ENCODE measurements at regions not wholly inside any gene's neighbourhood (a gene's known extent, or its start where the extent isn't known, plus 50 kb on each side); places are given as distances from the start of the nearest gene placed in this dataset.

GRCh38 chr15:26069231-26069641, 206.1 kb upstream of the ATP10A start:
- no peaks in the 10 kb centered on the region for H3K36me3 ChIP-seq (ENCODE audit: control insufficient read depth in 1 of 2, insufficient read depth in 2 of 2, low read length in 2 of 2)
- no peaks in the 10 kb centered on the region for H3K27me3 ChIP-seq (ENCODE audit: insufficient read depth, low read length)
- H3K4me2 ChIP-seq (ENCODE audit: low read length) = no peak overlapping the region
- CTCF ChIA-PET = no interaction called here
- intact Hi-C loops (cut with micrococcal nuclease) = no loop called here
- RAD21 ChIA-PET (ENCODE audit: low non-redundant PET in 1 of 2, low total read pairs in 2 of 2, uncharacterized antibody in 2 of 2, unreplicated experiment in 2 of 2) = no interaction called here
- no TSS peak for BruUV-seq (replicated peaks)
- H3K4me3 ChIP-seq (replicated peaks in 1 of 2; ENCODE audit: low read depth in 1 of 2, low read length in 2 of 2) = no peak overlapping the region
- POLR2A ChIA-PET = no interaction called here
- DNase-seq (ENCODE audit: low read depth, low spot score) (no peak), ATAC-seq (no peak)
- peaks cover 21 to 28% of the 10 kb centered on the region in 2 experiments; a peak in 2 of 4 replicates for H3K9me3 ChIP-seq (ENCODE audit: control insufficient read depth in 1 of 2, insufficient read depth in 1 of 2, low read depth in 1 of 2, low read length in 2 of 2)
- no peaks in the 10 kb centered on the region for H3K4me1 ChIP-seq (ENCODE audit: control insufficient read depth in 1 of 2, insufficient read depth in 2 of 2, low read length in 2 of 2)
- H3K9ac ChIP-seq (ENCODE audit: low read length) = no peak overlapping the region
- TF ChIP-seq RAD21 (IDR thresholded peaks at IDR 0.05; ENCODE audit: low read depth) = no peak
- no peak for TF ChIP-seq CEBPB (IDR thresholded peaks at IDR 0.05; ENCODE audit: low read depth)
- no peak for TF ChIP-seq CBX3 (IDR thresholded peaks at IDR 0.05; ENCODE audit: low read depth)
- no peak for TF ChIP-seq YY1 (IDR thresholded peaks at IDR 0.05; ENCODE audit: extremely low read depth, insufficient replicate concordance, low read depth, low read length)
- no peak for TF ChIP-seq TCF7L2 (IDR thresholded peaks at IDR 0.05; ENCODE audit: borderline replicate concordance, extremely low read depth, insufficient read depth, insufficient read length)
- TF ChIP-seq FOSL1 (IDR thresholded peaks at IDR 0.05; ENCODE audit: low read depth) = no peak
- TF ChIP-seq ELF1 (IDR thresholded peaks at IDR 0.05; ENCODE audit: borderline replicate concordance, low read depth) = no peak
- no peak for TF ChIP-seq JUND (IDR thresholded peaks at IDR 0.05)
- no peak for TF ChIP-seq ATF3 (IDR thresholded peaks at IDR 0.05)
- TF ChIP-seq SRF (IDR thresholded peaks at IDR 0.05; ENCODE audit: low read depth) = no peak
- TF ChIP-seq POLR2A (IDR thresholded peaks at IDR 0.05; ENCODE audit: borderline replicate concordance, extremely low read depth, insufficient read depth, insufficient read length) = no peak
- TF ChIP-seq ZNF274 (IDR thresholded peaks at IDR 0.05; ENCODE audit: low read depth, low read length) = no peak
- TF ChIP-seq, protein P1, sequence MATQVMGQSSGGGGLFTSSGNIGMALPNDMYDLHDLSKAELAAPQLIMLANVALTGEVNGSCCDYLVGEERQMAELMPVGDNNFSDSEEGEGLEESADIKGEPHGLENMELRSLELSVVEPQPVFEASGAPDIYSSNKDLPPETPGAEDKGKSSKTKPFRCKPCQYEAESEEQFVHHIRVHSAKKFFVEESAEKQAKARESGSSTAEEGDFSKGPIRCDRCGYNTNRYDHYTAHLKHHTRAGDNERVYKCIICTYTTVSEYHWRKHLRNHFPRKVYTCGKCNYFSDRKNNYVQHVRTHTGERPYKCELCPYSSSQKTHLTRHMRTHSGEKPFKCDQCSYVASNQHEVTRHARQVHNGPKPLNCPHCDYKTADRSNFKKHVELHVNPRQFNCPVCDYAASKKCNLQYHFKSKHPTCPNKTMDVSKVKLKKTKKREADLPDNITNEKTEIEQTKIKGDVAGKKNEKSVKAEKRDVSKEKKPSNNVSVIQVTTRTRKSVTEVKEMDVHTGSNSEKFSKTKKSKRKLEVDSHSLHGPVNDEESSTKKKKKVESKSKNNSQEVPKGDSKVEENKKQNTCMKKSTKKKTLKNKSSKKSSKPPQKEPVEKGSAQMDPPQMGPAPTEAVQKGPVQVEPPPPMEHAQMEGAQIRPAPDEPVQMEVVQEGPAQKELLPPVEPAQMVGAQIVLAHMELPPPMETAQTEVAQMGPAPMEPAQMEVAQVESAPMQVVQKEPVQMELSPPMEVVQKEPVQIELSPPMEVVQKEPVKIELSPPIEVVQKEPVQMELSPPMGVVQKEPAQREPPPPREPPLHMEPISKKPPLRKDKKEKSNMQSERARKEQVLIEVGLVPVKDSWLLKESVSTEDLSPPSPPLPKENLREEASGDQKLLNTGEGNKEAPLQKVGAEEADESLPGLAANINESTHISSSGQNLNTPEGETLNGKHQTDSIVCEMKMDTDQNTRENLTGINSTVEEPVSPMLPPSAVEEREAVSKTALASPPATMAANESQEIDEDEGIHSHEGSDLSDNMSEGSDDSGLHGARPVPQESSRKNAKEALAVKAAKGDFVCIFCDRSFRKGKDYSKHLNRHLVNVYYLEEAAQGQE (IDR thresholded peaks at IDR 0.05; ENCODE audit: low read depth) = no peak
- no peak for TF ChIP-seq ZFX (IDR thresholded peaks at IDR 0.05)
- no peak for TF ChIP-seq EZH2 (IDR thresholded peaks at IDR 0.05)
- no peak for TF ChIP-seq POLR2AphosphoS5 (IDR thresholded peaks at IDR 0.05; ENCODE audit: low read depth, low read length)
- no peak for TF ChIP-seq SIN3A (IDR thresholded peaks at IDR 0.05; ENCODE audit: low read depth)
- no peak for TF ChIP-seq EZH2phosphoT487 (IDR thresholded peaks at IDR 0.05; ENCODE audit: borderline replicate concordance)
- TF ChIP-seq ZBTB33 (IDR thresholded peaks at IDR 0.05; ENCODE audit: extremely low read depth, insufficient replicate concordance, low read length) = no peak
- H2AFZ ChIP-seq (ENCODE audit: low read depth, low read length, poor library complexity, severe bottlenecking) = no peak overlapping the region
- no peak overlapping the region for H3K27ac ChIP-seq (ENCODE audit: low read depth, low read length)
- no peaks in the 10 kb centered on the region for H3K79me2 ChIP-seq (ENCODE audit: insufficient read depth, low read length)
- no peaks in the 10 kb centered on the region for H4K20me1 ChIP-seq (ENCODE audit: insufficient read depth)
- no peaks in the 10 kb centered on the region for H3K9me2 ChIP-seq (ENCODE audit: insufficient read depth)
